Raji (cell line): ENCODE measurements at regions not wholly inside any gene's neighbourhood (a gene's known extent, or its start where the extent isn't known, plus 50 kb on each side); places are given as distances from the start of the nearest gene placed in this dataset.

Experiments
- POLR2A ChIP-seq: IDR thresholded peaks from 2 replicates; pipeline ENCODE4 v1.6.1; 2011; ENCODE audit warnings: low read depth, low read length, control low read depth; ENCODE audit not compliant: insufficient read depth

- no peak for TF ChIP-seq POLR2A
Measured at GRCh38 chr6:112549749-112550148, 202.6 kb downstream of the RFPL4B start.

GRCh38 chr6:112557435-112557834, 210.3 kb downstream of the RFPL4B start:
- TF ChIP-seq POLR2A: no peak

- TF ChIP-seq POLR2A: no peak
Measured at GRCh38 chr6:112557961-112558360, 210.8 kb downstream of the RFPL4B start.

- no peak for TF ChIP-seq POLR2A
Measured at GRCh38 chr6:112560651-112561050, 213.5 kb downstream of the RFPL4B start.

- no peak for TF ChIP-seq POLR2A
Measured at GRCh38 chr6:112562301-112563231, 215.4 kb downstream of the RFPL4B start.

- no peak for TF ChIP-seq POLR2A
Measured at GRCh38 chr6:112563368-112563767, 216.2 kb downstream of the RFPL4B start.

GRCh38 chr6:112568066-112568465, 220.9 kb downstream of the RFPL4B start:
- no peak for TF ChIP-seq POLR2A

GRCh38 chr6:112571488-112572270, 224.5 kb downstream of the RFPL4B start:
- no peak for TF ChIP-seq POLR2A

- TF ChIP-seq POLR2A: no peak
Measured at GRCh38 chr6:112574190-112574589, 227.1 kb downstream of the RFPL4B start.

GRCh38 chr6:112575309-112575834, 228.2 kb downstream of the RFPL4B start:
- TF ChIP-seq POLR2A: no peak

- no peak for TF ChIP-seq POLR2A
Measured at GRCh38 chr6:112576423-112576822, 229.3 kb downstream of the RFPL4B start.

- no peak for TF ChIP-seq POLR2A
Measured at GRCh38 chr6:112579601-112580000, 232.5 kb downstream of the RFPL4B start.

GRCh38 chr6:112581015-112581414, 233.9 kb downstream of the RFPL4B start:
- no peak for TF ChIP-seq POLR2A

GRCh38 chr6:112590326-112590725, 243.2 kb downstream of the RFPL4B start:
- no peak for TF ChIP-seq POLR2A

GRCh38 chr6:112591329-112591728, 244.2 kb downstream of the RFPL4B start:
- no peak for TF ChIP-seq POLR2A

GRCh38 chr6:112592159-112592558, 245.0 kb downstream of the RFPL4B start:
- TF ChIP-seq POLR2A: no peak
